Psoas muscle (tissue), 7 donors: ENCODE measurements at regions not wholly inside any gene's neighbourhood (a gene's known extent, or its start where the extent isn't known, plus 50 kb on each side); places are given as distances from the start of the nearest gene placed in this dataset.

Experiments used
- ATAC-seq, 4 donors: fragments of 200-7000 bp; cut with Tn5 transposase; one replicate each; pipeline ENCODE4 v1.9.1; 2020; ENCODE audit warnings: moderate library complexity in 3 of 4, mild to moderate bottlenecking in 2 of 4
- DNase-seq, 2 donors: peaks; one replicate each; pipeline ENCODE4 v3.0.0-alpha.2; 2020
- H3K27ac ChIP-seq: fragments of 200-600 bp; one replicate; pipeline ENCODE4 v1.8.0; 2022
- H3K27me3 ChIP-seq, 3 donors: fragments of 200-600 bp in 1 of 3; one replicate each; pipeline versions ENCODE4 v1.6.1 to v1.8.0; 2013 to 2022; ENCODE audit warnings: low read length in 2 of 3, mild to moderate bottlenecking in 2 of 3, moderate library complexity in 1 of 3; ENCODE audit not compliant: insufficient read depth in 3 of 3
- H3K36me3 ChIP-seq, 2 donors: fragments of 200-600 bp in 1 of 2; one replicate each; pipeline versions ENCODE4 v1.6.1 to v1.8.0; 2013 to 2022; ENCODE audit warnings: low read depth in 1 of 2, mild to moderate bottlenecking in 1 of 2, moderate library complexity in 1 of 2; ENCODE audit not compliant: insufficient read depth in 1 of 2
- H3K4me1 ChIP-seq: fragments of 200-600 bp; one replicate; pipeline ENCODE4 v1.8.0; 2022
- H3K4me3 ChIP-seq: fragments of 200-600 bp; one replicate; pipeline ENCODE4 v1.8.0; 2022; ENCODE audit warnings: mild to moderate bottlenecking
- H3K9me3 ChIP-seq: fragments of 200-600 bp; one replicate; pipeline ENCODE4 v1.8.0; 2022
- WGBS, 3 donors: extraction: QIAGEN DNeasy Blood & Tissue Kit; methylation state at CpG; one replicate each; pipeline versions ENCODE4 v1.1.6 to v1.1.7; 2013; 5-methylcytosine and 5-hydroxymethylcytosine counted together
- intact Hi-C, 2 donors: fragments of 100-400 bp; cut with DNase I; formaldehyde crosslinking; loops; one replicate each; pipeline versions ENCODE4 v1.11.0 to v1.14.2; 2022
- TF ChIP-seq, protein P1 (sequence below): fragments of 200-600 bp; IDR thresholded peaks from one replicate; pipeline ENCODE4 v1.8.0; 2022; ENCODE audit warnings: antibody characterized with exemption
- donor health status: healthy with polysubstance abuse.
- donor health status: DM: no; HTN: no; CAD: no; lungs with moderate emphysema.
- donor health status: Bipolar disorder and iron deficiency.
- donor health status: healthy.
- donor health status: DM: yes; HTN: yes; CAD: no.
- donor health status: DM: no; HTN: no; CAD: no.
- donor health status: DM: yes; HTN: yes; CAD: no.

DNA sequence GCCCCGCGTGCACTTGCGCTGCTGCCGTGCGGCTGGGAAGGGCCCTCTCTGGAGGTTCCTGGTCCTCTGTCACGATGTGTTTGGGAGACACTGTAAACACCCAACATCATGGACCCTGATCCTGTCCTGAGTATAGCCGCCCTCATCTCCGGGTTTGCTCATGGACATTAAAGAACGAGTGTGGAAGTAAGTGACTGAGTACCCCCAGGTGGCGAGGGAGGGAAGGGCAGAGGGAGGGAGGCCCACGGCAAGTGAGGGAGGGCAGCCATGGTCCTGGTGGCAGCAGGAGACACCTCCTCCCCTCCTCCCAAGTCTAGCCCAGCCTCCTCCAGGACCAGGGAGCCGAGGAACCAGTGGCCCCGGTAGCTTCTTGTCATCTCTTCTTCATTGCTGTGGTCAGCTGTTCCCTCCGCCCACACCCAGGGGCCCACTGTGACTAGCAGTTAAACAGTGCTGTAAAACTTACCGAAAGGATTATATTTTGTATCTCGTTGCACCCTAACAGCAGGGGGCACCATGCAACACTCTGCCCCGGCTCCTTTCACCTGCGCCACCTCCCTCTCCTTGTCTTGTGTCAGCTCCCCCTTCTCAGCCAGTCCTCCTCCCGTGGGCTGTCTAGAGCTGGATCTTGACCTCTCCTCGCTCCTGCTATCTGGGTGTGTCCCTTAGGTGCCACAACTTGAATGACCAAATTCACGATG is 566.5 kb upstream of the B3GAT1 start:
- H3K9me3 ChIP-seq, result no peaks in the 10 kb centered on the region
- DNase-seq, result no peak
- 81 to 83% (median 82%) methylated on average over 20 to 21 of the region's 21 CpGs for WGBS, 3 donors
- peaks cover 0 to 2% (median 0%) of the 10 kb centered on the region in 3 donors for H3K27me3 ChIP-seq
- H3K4me3 ChIP-seq, result no peak overlapping the region
- H3K36me3 ChIP-seq, result no peaks in the 10 kb centered on the region
- TF ChIP-seq, protein P1, sequence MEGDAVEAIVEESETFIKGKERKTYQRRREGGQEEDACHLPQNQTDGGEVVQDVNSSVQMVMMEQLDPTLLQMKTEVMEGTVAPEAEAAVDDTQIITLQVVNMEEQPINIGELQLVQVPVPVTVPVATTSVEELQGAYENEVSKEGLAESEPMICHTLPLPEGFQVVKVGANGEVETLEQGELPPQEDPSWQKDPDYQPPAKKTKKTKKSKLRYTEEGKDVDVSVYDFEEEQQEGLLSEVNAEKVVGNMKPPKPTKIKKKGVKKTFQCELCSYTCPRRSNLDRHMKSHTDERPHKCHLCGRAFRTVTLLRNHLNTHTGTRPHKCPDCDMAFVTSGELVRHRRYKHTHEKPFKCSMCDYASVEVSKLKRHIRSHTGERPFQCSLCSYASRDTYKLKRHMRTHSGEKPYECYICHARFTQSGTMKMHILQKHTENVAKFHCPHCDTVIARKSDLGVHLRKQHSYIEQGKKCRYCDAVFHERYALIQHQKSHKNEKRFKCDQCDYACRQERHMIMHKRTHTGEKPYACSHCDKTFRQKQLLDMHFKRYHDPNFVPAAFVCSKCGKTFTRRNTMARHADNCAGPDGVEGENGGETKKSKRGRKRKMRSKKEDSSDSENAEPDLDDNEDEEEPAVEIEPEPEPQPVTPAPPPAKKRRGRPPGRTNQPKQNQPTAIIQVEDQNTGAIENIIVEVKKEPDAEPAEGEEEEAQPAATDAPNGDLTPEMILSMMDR, result no peak
- no peaks in the 10 kb centered on the region for H3K4me1 ChIP-seq
- intact Hi-C loops, result no loop called here
- peak in 1 of 4 donors; percentile 37 for ATAC-seq
- no peak overlapping the region for H3K27ac ChIP-seq

DNA sequence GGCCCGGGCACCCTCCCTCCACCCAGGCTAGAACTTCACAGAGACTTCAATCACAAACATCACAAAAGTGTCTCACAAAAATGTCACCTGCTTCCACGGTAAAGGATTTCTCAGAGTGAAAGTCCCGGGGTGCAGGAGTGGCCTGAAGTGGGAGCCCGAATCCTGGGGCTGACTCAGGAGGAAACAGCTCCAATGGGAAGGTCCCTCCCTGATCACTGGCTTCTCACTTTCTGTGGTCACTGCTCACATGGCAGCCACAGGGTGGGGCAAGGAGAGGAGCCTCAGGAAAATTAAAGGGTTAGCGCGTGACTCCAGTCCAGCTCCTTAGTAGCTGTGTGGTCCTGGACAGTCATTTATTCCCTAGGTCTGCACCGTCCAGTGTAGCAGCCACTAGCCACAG is 564.5 kb upstream of the B3GAT1 start:
- TF ChIP-seq, protein P1, result no peak
- no peaks in the 10 kb centered on the region for H3K4me1 ChIP-seq
- ATAC-seq, result no peak
- no peaks in the 10 kb centered on the region for H3K9me3 ChIP-seq
- no peak for DNase-seq
- H3K36me3 ChIP-seq, result no peaks in the 10 kb centered on the region
- H3K27ac ChIP-seq, result no peak overlapping the region
- intact Hi-C loops, result no loop called here
- H3K27me3 ChIP-seq, result peaks cover 0 to 4% (median 0%) of the 10 kb centered on the region in 3 donors
- 77 to 79% (median 77%) methylated on average over 7 of the region's 7 CpGs for WGBS, 3 donors
- H3K4me3 ChIP-seq, result no peak overlapping the region

DNA sequence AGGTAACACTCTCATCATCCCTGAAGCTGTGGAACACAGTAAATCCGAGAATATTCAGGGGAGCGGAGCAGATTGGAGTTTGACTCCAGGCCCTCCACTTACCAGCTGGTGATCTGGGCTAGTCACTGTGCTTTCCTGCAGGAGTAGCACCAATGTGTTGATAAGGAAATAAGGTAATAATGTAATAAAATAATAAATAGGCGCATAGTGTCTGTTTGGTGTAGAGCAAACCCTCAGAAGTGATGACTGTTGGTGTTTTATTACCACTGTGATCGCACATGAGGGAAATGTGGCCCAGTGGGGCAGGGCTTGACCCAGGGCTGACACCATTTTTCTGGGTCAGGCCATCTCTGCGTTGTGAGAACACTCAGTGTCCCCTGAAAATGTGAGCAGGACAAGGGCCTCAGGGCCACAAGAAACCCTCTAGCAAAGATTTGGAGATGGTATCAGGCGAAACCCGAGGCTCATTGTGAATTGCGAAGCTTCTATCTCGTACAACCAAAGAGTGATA is 563.9 kb upstream of the B3GAT1 start:
- Histone ChIP-seq H3K4me1 (no peaks in the 10 kb centered on the region), H3K4me3 (no peak overlapping the region), H3K27ac (no peak overlapping the region), H3K36me3 (no peaks in the 10 kb centered on the region), H3K27me3 (peaks cover 0 to 4% (median 0%) of the 10 kb centered on the region in 3 donors), H3K9me3 (no peaks in the 10 kb centered on the region)
- intact Hi-C loops, result no loop called here
- ATAC-seq (no peak), DNase-seq (no peak)
- 76 to 81% (median 81%) methylated on average over 9 of the region's 9 CpGs for whole genome bisulfite sequencing, 3 donors
- TF ChIP-seq, protein P1, result no peak

DNA sequence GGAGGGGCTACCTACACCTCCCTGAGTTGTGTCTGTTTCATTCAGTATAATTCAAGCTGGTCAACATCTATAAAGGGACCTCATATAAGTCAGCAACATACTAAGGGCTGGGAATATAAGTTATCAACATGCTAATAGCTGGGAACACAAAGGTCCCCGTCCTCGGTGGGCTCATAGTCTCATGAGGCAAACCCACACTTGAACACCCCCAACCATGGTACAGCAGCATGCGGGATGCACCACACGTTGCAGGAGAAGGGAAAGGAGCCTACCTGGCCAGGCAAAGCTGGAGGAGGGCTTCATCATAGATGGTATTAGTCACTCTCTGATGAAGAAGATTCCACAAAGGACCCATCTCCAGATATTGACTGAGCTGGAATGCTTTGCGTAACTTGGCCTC is 561.8 kb upstream of the B3GAT1 start:
- TF ChIP-seq, protein P1, result no peak
- Histone ChIP-seq H3K27ac (no peak overlapping the region), H3K36me3 (no peaks in the 10 kb centered on the region), H3K4me3 (no peak overlapping the region), H3K4me1 (no peaks in the 10 kb centered on the region), H3K27me3 (peaks cover 0 to 6% (median 0%) of the 10 kb centered on the region in 3 donors), H3K9me3 (no peaks in the 10 kb centered on the region)
- no peak for DNase-seq
- 89 to 94% (median 90%) methylated on average over 5 of the region's 5 CpGs for WGBS, 3 donors
- ATAC-seq, result no peak
- intact Hi-C loops, result no loop called here
